OCI-LY7 (cell line): ENCODE measurements at regions not wholly inside any gene's neighbourhood (a gene's known extent, or its start where the extent isn't known, plus 50 kb on each side); places are given as distances from the start of the nearest gene placed in this dataset.
"Not testable (repeated sequence)": the region's sequence is repeated elsewhere in the genome, so short reads cannot be mapped to it uniquely, and the experiment has no call there.

Source experiments
- BruUV-seq: library from RNA; stranded (reverse); fragments of 400-500 nt; replicated peaks from 2 replicates; lab custom pipeline; 2021; lab: Mats Ljungman, UMichigan
- CTCF ChIA-PET: fragments of 300-600 bp; sonication (Branson Sonifier 250); formaldehyde crosslinking; loops from one replicate; lab custom pipeline; 2022; ENCODE audit warnings: antibody characterized with exemption; ENCODE audit not compliant: unreplicated experiment; lab: Charles Lee
- POLR2A ChIA-PET: fragments of 300-600 bp; sonication (Branson Sonifier 250); formaldehyde crosslinking; loops from one replicate; lab custom pipeline; 2022; ENCODE audit warnings: antibody characterized with exemption; lab: Charles Lee
- DNase-seq: peaks from one replicate; pipeline ENCODE4 v3.0.0-alpha.2; 2015; ENCODE audit warnings: low spot score
- H2AFZ ChIP-seq: fragments of 200-600 bp; sonication (generic), shearing (Covaris generic); 2 replicates; pipeline ENCODE4 v1.6.1; 2014; ENCODE audit warnings: mild to moderate bottlenecking, antibody characterized with exemption, low read length, moderate library complexity
- H3K27ac ChIP-seq: fragments of 200-600 bp; sonication (generic); 2 replicates; pipeline ENCODE4 v1.5.1; 2014; ENCODE audit warnings: mixed run types, low read depth, mild to moderate bottlenecking, moderate library complexity, low read length, inconsistent platforms; ENCODE audit not compliant: poor library complexity, severe bottlenecking
- H3K36me3 ChIP-seq: fragments of 200-600 bp; sonication (generic); 2 replicates; pipeline ENCODE4 v1.6.1; 2014; ENCODE audit warnings: mild to moderate bottlenecking, antibody characterized with exemption, low read length, moderate library complexity, mixed read lengths; ENCODE audit not compliant: insufficient read depth
- H3K4me1 ChIP-seq: fragments of 200-600 bp; sonication (generic); 2 replicates; pipeline ENCODE4 v1.5.1; 2014; ENCODE audit warnings: mild to moderate bottlenecking, low read length; ENCODE audit not compliant: insufficient read depth, poor library complexity, severe bottlenecking
- H3K4me2 ChIP-seq: fragments of 200-600 bp; sonication (generic); 2 replicates; pipeline ENCODE4 v1.6.1; 2014; ENCODE audit warnings: mild to moderate bottlenecking, low read length
- H3K4me3 ChIP-seq: fragments of 200-600 bp; sonication (generic); 2 replicates; pipeline ENCODE4 v1.5.1; 2014; ENCODE audit warnings: mild to moderate bottlenecking, low read depth, low read length; ENCODE audit not compliant: poor library complexity, severe bottlenecking
- H3K79me2 ChIP-seq: fragments of 200-600 bp; sonication (generic); 2 replicates; pipeline ENCODE4 v1.6.1; 2016; ENCODE audit warnings: low read depth, mild to moderate bottlenecking, low read length, moderate library complexity, mixed read lengths; ENCODE audit not compliant: insufficient read depth
- H3K9me2 ChIP-seq: fragments of 200-600 bp; sonication (generic); 2 replicates; pipeline ENCODE4 v1.6.1; 2016; ENCODE audit warnings: mild to moderate bottlenecking, low read length, mixed read lengths; ENCODE audit not compliant: insufficient read depth
- H3K9me3 ChIP-seq: fragments of 200-600 bp; sonication (generic); 2 replicates; pipeline ENCODE4 v1.6.1; 2014; ENCODE audit warnings: mild to moderate bottlenecking, mixed run types, low read length, mixed read lengths
- H4K20me1 ChIP-seq: fragments of 200-600 bp; sonication (generic); 2 replicates; pipeline ENCODE4 v1.6.1; 2014; ENCODE audit warnings: mild to moderate bottlenecking, antibody characterized with exemption, low read length, moderate library complexity, mixed read lengths; ENCODE audit not compliant: insufficient read depth
- EZH2phosphoT487 ChIP-seq: fragments of 200-600 bp; sonication (generic); IDR thresholded peaks from 2 replicates; pipeline ENCODE4 v1.6.1; 2018; ENCODE audit warnings: low read depth, borderline replicate concordance, mild to moderate bottlenecking, mixed run types, antibody characterized with exemption, low read length, moderate library complexity, mixed read lengths
- intact Hi-C: fragments of 100-400 bp; cut with micrococcal nuclease; formaldehyde crosslinking; loops from one replicate; pipeline ENCODE4 v1.10.0; 2022; ENCODE audit not compliant: unreplicated experiment
- TF ChIP-seq, protein P1 (sequence below): fragments of 200-600 bp; sonication (generic); conservative IDR thresholded peaks from 2 replicates; pipeline ENCODE4 v1.5.1; 2014; ENCODE audit warnings: mild to moderate bottlenecking, antibody characterized with exemption, low read length, moderate library complexity, mixed read lengths

DNA sequence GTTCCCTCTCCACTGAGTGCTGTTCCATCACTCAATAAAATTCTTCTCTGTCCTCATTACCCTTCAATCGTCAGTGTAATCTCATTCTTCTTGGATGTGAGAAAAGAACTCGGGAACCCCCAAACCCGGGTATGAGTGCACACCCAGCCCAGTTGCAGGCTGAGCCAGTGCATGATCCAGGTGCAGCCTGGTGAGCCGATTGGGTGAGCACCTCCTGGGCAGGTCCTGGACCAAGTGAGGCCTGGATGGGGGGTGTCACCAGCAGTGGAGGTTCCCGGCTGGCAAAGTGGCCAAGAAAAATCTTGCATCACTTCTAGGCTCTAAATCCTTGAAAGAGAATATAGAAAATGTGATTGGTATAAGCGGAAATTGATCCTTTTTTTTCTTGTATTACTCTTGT, 878.8 kb upstream of the KLHL1 start:
- Histone ChIP-seq H3K79me2 (no peaks in the 10 kb centered on the region), H3K4me1 (no peaks in the 10 kb centered on the region), H2AFZ (no peak overlapping the region), H3K9me2 (no peaks in the 10 kb centered on the region), H4K20me1 (no peaks in the 10 kb centered on the region), H3K4me3 (no peak overlapping the region), H3K27ac (no peak overlapping the region), H3K4me2 (no peak overlapping the region), H3K9me3 (no peaks in the 10 kb centered on the region), H3K36me3 (no peaks in the 10 kb centered on the region)
- TF ChIP-seq EZH2phosphoT487 = no peak
- TF ChIP-seq, protein P1, sequence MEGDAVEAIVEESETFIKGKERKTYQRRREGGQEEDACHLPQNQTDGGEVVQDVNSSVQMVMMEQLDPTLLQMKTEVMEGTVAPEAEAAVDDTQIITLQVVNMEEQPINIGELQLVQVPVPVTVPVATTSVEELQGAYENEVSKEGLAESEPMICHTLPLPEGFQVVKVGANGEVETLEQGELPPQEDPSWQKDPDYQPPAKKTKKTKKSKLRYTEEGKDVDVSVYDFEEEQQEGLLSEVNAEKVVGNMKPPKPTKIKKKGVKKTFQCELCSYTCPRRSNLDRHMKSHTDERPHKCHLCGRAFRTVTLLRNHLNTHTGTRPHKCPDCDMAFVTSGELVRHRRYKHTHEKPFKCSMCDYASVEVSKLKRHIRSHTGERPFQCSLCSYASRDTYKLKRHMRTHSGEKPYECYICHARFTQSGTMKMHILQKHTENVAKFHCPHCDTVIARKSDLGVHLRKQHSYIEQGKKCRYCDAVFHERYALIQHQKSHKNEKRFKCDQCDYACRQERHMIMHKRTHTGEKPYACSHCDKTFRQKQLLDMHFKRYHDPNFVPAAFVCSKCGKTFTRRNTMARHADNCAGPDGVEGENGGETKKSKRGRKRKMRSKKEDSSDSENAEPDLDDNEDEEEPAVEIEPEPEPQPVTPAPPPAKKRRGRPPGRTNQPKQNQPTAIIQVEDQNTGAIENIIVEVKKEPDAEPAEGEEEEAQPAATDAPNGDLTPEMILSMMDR = no peak
- ChIA-PET CTCF (no interaction called here), POLR2A (no interaction called here)
- no peak for DNase-seq
- no TSS peak for BruUV-seq
- intact Hi-C loops = no loop called here

DNA sequence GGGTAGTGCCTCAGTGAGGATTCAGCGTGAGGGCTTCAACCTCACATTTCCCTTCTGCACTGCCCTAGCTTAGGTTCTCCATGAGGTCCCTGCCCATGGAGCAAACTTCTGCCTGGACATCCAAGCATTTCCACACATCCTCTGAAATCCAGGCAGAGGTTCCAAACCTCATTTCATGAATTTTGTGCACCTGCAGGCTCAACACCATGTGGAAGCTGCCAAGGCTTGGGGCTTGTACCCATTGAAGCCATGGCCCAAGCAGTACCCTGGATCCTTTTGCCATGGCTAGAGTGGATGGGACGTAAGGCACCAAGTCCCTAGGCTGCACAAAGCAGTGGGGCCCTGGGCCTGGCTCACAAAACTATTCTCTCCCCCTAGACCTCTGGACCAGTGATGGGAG, 877.1 kb upstream of the KLHL1 start:
- no TSS peak for BruUV-seq
- CTCF ChIA-PET = no interaction called here
- H3K4me1 ChIP-seq = no peaks in the 10 kb centered on the region
- H3K9me3 ChIP-seq = no peaks in the 10 kb centered on the region
- no peak overlapping the region for H3K4me2 ChIP-seq
- no peaks in the 10 kb centered on the region for H3K9me2 ChIP-seq
- no peak overlapping the region for H2AFZ ChIP-seq
- no peaks in the 10 kb centered on the region for H3K79me2 ChIP-seq
- POLR2A ChIA-PET = interaction anchor here (0.6 kb wide), 1 partner anchor 211 kb away, joined by 4 read pairs; no protein-coding TSS in a partner anchor
- no peak for TF ChIP-seq EZH2phosphoT487
- TF ChIP-seq, protein P1 = no peak
- DNase-seq = no peak
- H3K36me3 ChIP-seq = no peaks in the 10 kb centered on the region
- no peak overlapping the region for H3K27ac ChIP-seq
- H4K20me1 ChIP-seq = no peaks in the 10 kb centered on the region
- intact Hi-C loops = no loop called here
- no peak overlapping the region for H3K4me3 ChIP-seq

DNA sequence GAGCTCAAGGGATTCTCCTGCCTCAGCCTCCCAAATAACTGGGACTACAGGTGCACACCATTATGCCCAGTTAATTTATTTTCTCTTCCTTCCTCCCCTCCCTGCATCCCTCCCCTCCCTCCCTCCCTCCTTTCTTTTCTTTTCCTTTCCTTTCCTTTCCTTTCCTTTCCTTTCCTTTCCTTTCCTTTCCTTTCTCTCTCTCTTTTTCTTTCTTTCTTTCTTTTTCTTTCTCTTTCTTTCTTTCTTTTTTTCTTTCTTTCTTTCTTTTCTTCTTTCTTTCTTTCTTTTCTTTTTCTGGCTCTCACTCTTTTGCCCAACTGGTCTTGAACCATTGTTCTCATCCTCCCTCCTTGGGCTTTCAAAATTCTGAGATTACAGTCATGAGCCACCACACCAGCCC, 873.0 kb upstream of the KLHL1 start:
- POLR2A ChIA-PET, CTCF ChIA-PET, H3K9me2 ChIP-seq, DNase-seq, H3K79me2 ChIP-seq, H3K27ac ChIP-seq, H2AFZ ChIP-seq, H3K4me2 ChIP-seq, intact Hi-C loops, H3K9me3 ChIP-seq, H4K20me1 ChIP-seq, BruUV-seq, H3K4me3 ChIP-seq, H3K4me1 ChIP-seq, H3K36me3 ChIP-seq: not testable (repeated sequence)
